Uterus (tissue), 3 donors: ENCODE measurements at regions not wholly inside any gene's neighbourhood (a gene's known extent, or its start where the extent isn't known, plus 50 kb on each side); places are given as distances from the start of the nearest gene placed in this dataset.

ENCODE experiments used
- DNase-seq, 2 donors: peaks; one replicate each; pipeline ENCODE4 v3.0.0-alpha.2; 2019 to 2020
- H3K27ac ChIP-seq, 2 donors: fragments of 200-600 bp; sonication (generic); 1 replicate in 1 of 2; 2 replicates in 1 of 2; pipeline ENCODE4 v1.5.1; 2016 to 2018
- H3K27me3 ChIP-seq, 2 donors: fragments of 200-600 bp; sonication (generic); one replicate each; pipeline ENCODE4 v1.5.1; 2018 to 2019; ENCODE audit warnings: control low read depth in 1 of 2
- H3K36me3 ChIP-seq, 2 donors: fragments of 200-600 bp; sonication (generic); one replicate each; pipeline ENCODE4 v1.5.1; 2019; ENCODE audit warnings: control low read depth in 1 of 2
- H3K4me1 ChIP-seq, 2 donors: fragments of 200-600 bp; sonication (generic); one replicate each; pipeline ENCODE4 v1.5.1; 2018 to 2019; ENCODE audit warnings: control low read depth in 1 of 2
- H3K4me3 ChIP-seq, 2 donors: fragments of 200-600 bp; sonication (generic); 1 replicate in 1 of 2; 2 replicates in 1 of 2; pipeline ENCODE4 v1.5.1; 2018 to 2019; ENCODE audit warnings: mild to moderate bottlenecking in 1 of 2
- H3K9me3 ChIP-seq, 2 donors: fragments of 200-600 bp; sonication (generic); one replicate each; pipeline ENCODE4 v1.5.1; 2019; ENCODE audit warnings: control low read depth in 1 of 2
- POLR2A ChIP-seq, 2 donors: fragments of 450-650 bp; IDR thresholded peaks; one replicate each; pipeline ENCODE4 v1.6.1; 2016; ENCODE audit warnings: antibody characterized with exemption in 2 of 2, mild to moderate bottlenecking in 1 of 2, moderate library complexity in 1 of 2
- intact Hi-C: fragments of 100-400 bp; cut with DNase I; formaldehyde crosslinking; loops from one replicate; pipeline ENCODE4 v1.15.1; 2023; ENCODE audit warnings: low total_unique reads
- TF ChIP-seq, protein P1 (sequence below), 4 experiments: fragments of 200-600 bp in 2 of 4; fragments of 450-650 bp in 2 of 4; sonication (generic) in 2 of 4; IDR thresholded peaks; one replicate each; pipeline ENCODE4 v1.5.1; 2016 to 2019; ENCODE audit warnings: antibody characterized with exemption in 4 of 4, mild to moderate bottlenecking in 2 of 4, moderate library complexity in 1 of 4
- donor health status: DM: yes; HTN: yes; CAD: no.

GRCh38 chr19:28530406-28531035 lies 682.4 kb downstream of the UQCRFS1 start:
- no peak overlapping the region for H3K27ac ChIP-seq
- no peak for DNase-seq
- intact Hi-C loops, result no loop called here
- H3K4me1 ChIP-seq, result no peaks in the 10 kb centered on the region
- H3K9me3 ChIP-seq, result no peaks in the 10 kb centered on the region
- H3K36me3 ChIP-seq, result no peaks in the 10 kb centered on the region
- no peak overlapping the region for H3K4me3 ChIP-seq
- H3K27me3 ChIP-seq, result no peaks in the 10 kb centered on the region
- TF ChIP-seq, protein P1, sequence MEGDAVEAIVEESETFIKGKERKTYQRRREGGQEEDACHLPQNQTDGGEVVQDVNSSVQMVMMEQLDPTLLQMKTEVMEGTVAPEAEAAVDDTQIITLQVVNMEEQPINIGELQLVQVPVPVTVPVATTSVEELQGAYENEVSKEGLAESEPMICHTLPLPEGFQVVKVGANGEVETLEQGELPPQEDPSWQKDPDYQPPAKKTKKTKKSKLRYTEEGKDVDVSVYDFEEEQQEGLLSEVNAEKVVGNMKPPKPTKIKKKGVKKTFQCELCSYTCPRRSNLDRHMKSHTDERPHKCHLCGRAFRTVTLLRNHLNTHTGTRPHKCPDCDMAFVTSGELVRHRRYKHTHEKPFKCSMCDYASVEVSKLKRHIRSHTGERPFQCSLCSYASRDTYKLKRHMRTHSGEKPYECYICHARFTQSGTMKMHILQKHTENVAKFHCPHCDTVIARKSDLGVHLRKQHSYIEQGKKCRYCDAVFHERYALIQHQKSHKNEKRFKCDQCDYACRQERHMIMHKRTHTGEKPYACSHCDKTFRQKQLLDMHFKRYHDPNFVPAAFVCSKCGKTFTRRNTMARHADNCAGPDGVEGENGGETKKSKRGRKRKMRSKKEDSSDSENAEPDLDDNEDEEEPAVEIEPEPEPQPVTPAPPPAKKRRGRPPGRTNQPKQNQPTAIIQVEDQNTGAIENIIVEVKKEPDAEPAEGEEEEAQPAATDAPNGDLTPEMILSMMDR (IDR thresholded peaks at IDR 0.05), result no peak

GRCh38 chr19:28526038-28526437 lies 686.9 kb downstream of the UQCRFS1 start:
- no peak for TF ChIP-seq POLR2A (IDR thresholded peaks at IDR 0.05)
- TF ChIP-seq, protein P1 (IDR thresholded peaks at IDR 0.05), result no peak
- no peaks in the 10 kb centered on the region for H3K4me1 ChIP-seq
- H3K27ac ChIP-seq, result no peak overlapping the region
- H3K36me3 ChIP-seq, result no peaks in the 10 kb centered on the region
- no peaks in the 10 kb centered on the region for H3K27me3 ChIP-seq
- H3K9me3 ChIP-seq, result no peaks in the 10 kb centered on the region
- H3K4me3 ChIP-seq, result no peak overlapping the region
- no peak for DNase-seq
- intact Hi-C loops, result no loop called here

GRCh38 chr19:28523619-28524018 lies 689.3 kb downstream of the UQCRFS1 start:
- Histone ChIP-seq H3K9me3 (no peaks in the 10 kb centered on the region), H3K36me3 (no peaks in the 10 kb centered on the region), H3K27me3 (no peaks in the 10 kb centered on the region), H3K27ac (no peak overlapping the region), H3K4me3 (no peak overlapping the region), H3K4me1 (no peaks in the 10 kb centered on the region)
- no peak for DNase-seq
- intact Hi-C loops, result no loop called here
- TF ChIP-seq POLR2A (IDR thresholded peaks at IDR 0.05), result no peak
- TF ChIP-seq, protein P1 (IDR thresholded peaks at IDR 0.05), result no peak

- TF ChIP-seq POLR2A (IDR thresholded peaks at IDR 0.05), result no peak
- TF ChIP-seq, protein P1 (IDR thresholded peaks at IDR 0.05), result no peak
- no peaks in the 10 kb centered on the region for H3K36me3 ChIP-seq
- DNase-seq, result no peak
- H3K4me3 ChIP-seq, result no peak overlapping the region
- H3K27me3 ChIP-seq, result no peaks in the 10 kb centered on the region
- H3K27ac ChIP-seq, result no peak overlapping the region
- H3K4me1 ChIP-seq, result no peaks in the 10 kb centered on the region
- intact Hi-C loops, result no loop called here
- no peaks in the 10 kb centered on the region for H3K9me3 ChIP-seq
Observed at GRCh38 chr19:28522545-28522922, 690.4 kb downstream of the UQCRFS1 start.

DNA sequence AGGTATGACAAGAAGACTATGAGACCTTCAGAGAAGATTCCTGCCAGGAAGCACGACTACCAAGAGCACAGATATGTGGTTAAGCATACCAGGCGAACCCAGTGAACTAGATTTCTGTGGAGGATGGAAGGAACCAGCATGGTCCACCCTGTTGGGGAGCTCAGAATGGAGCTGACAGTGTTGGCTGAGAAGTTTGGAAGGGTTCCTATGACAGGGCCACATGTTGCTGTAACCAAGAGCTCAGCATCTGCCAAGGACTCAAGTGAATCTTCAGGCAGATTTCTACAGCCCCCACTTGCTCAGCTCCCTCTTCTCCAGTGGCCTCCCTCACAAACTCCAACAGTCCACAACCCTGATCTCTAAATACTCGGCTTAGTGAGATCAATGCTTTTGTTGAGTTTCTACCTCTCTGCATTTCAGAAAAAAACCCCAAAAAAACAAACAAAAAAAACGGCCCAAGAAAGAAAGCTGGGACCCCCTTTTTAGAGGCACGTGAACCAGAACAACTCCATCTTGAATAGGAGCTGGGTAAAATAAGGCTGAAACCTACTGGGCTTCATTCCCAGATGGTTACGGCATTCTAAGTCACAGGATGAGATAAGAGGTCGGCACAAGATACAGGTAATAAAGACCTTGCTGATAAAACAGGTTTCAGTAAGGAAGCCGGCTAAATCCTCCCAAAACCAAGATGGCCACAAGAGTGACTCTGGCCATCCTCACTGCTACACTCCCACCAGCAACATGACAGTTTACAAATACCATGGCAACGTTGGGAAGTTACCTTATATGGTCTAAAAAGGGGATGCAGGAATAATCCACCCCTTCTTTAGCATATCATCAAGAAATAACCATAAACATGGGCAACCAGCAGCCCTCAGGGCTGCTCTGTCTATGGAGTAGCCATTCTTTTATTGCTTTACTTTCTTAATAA lies 691.1 kb downstream of the UQCRFS1 start:
- no peak for DNase-seq
- Histone ChIP-seq H3K27ac (no peak overlapping the region), H3K36me3 (no peaks in the 10 kb centered on the region), H3K4me1 (no peaks in the 10 kb centered on the region), H3K4me3 (no peak overlapping the region), H3K27me3 (no peaks in the 10 kb centered on the region), H3K9me3 (no peaks in the 10 kb centered on the region)
- no peak for TF ChIP-seq POLR2A (IDR thresholded peaks at IDR 0.05)
- TF ChIP-seq, protein P1 (IDR thresholded peaks at IDR 0.05), result no peak
- intact Hi-C loops, result no loop called here
